Astrocyte of the spinal cord (primary cell): ENCODE measurements at regions not wholly inside any gene's neighbourhood (a gene's known extent, or its start where the extent isn't known, plus 50 kb on each side); places are given as distances from the start of the nearest gene placed in this dataset.

ENCODE experiments used
- DNase-seq: peaks from one replicate; pipeline ENCODE4 v3.0.0; 2011; ENCODE audit warnings: low read depth, low spot score
- H3K4me3 ChIP-seq: 2 replicates; pipeline ENCODE4 v1.5.1; 2011; ENCODE audit warnings: low read depth, mild to moderate bottlenecking, low read length, moderate library complexity
- in situ Hi-C: cut with HindIII; loops from 2 replicates; pipeline ENCODE4 v1.10.0; 2017; ENCODE audit warnings: low sequenced_read_pairs
- TF ChIP-seq, protein P1 (sequence below): IDR thresholded peaks from 2 replicates; pipeline ENCODE4 v1.5.1; 2012; ENCODE audit warnings: low read depth, mild to moderate bottlenecking, low read length, inconsistent platforms

DNA sequence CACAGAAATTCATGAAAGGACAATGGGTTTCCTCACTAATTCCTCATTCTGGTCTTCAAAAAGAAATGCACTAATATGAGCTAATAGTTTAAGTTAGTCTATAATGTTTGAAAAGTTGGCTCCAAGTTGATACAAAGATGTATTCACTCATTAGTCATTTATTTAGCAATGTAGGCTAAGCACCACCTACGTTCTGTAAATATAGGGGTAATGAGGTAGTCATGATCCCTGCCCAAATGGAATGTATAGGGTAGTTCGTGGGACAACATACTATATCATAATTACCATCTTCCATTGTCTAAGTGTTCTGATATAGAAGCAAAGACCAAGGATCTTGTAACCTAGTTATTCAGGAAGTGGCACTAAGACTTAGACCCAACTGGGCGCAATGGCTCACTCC, 86.5 kb downstream of the DIO2 start:
- DNase-seq = no peak
- TF ChIP-seq, protein P1, sequence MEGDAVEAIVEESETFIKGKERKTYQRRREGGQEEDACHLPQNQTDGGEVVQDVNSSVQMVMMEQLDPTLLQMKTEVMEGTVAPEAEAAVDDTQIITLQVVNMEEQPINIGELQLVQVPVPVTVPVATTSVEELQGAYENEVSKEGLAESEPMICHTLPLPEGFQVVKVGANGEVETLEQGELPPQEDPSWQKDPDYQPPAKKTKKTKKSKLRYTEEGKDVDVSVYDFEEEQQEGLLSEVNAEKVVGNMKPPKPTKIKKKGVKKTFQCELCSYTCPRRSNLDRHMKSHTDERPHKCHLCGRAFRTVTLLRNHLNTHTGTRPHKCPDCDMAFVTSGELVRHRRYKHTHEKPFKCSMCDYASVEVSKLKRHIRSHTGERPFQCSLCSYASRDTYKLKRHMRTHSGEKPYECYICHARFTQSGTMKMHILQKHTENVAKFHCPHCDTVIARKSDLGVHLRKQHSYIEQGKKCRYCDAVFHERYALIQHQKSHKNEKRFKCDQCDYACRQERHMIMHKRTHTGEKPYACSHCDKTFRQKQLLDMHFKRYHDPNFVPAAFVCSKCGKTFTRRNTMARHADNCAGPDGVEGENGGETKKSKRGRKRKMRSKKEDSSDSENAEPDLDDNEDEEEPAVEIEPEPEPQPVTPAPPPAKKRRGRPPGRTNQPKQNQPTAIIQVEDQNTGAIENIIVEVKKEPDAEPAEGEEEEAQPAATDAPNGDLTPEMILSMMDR = no peak
- in situ Hi-C loops = no loop called here
- no peak overlapping the region for H3K4me3 ChIP-seq

DNA sequence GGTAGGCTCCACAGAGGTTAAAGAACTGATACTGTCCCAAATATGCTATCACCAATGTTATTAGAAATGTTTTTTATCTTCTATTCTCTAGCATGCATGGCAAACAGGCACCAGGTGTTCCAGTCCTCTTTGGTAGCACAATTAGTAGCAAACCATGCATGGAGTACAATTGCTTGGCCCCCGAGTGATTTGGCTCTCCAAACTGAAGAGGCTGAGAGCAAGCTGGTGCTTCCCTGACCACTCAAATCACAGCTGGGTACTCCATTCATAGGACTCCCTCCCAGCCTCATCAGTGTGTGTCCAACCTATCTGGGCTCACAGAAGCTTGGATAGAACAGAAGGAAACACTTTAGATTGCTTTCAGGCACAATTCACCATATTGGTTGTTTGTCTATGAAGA, 93.4 kb downstream of the DIO2 start:
- H3K4me3 ChIP-seq = no peak overlapping the region
- DNase-seq = no peak
- in situ Hi-C loops = no loop called here
- TF ChIP-seq, protein P1 = no peak

DNA sequence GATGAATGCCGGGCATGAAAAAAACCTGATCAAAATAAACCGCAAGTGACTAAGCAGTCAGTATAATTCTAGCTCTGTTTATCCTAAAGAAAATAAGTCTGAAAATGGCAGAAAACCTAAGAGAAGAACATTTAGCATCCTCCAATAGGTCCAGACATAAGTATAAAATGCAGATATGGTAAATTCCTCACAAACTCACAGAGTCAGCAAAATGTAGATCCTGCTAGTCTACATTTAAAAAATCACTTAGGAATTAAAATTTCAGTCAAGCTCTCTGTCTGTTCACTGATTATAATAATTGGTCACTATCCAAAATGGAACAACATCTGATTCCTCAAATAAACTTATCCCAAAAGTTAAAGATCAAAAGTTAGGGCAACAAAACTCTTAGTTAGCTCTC, 95.1 kb downstream of the DIO2 start:
- no peak for DNase-seq
- in situ Hi-C loops = no loop called here
- TF ChIP-seq, protein P1 = no peak
- H3K4me3 ChIP-seq = no peak overlapping the region

DNA sequence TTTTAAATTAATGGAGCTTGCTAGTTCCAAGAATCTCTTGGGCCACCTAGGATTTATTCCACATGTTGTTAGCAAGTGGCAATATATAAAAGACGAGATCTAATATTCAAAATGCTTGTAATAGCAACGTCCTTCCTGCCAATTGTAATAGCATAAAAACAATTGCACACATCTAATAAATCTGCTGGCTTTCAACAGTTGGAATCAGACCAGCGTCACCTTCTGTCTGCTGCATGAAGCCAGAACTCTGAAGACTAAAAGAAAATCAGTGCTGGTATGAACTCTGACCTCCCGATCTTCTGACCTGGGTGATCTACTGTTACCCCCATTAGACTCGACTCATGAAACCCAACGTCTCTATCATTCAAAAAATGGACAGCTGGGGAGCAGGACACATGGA, 100.6 kb downstream of the DIO2 start:
- H3K4me3 ChIP-seq = no peak overlapping the region
- TF ChIP-seq, protein P1 = no peak
- no peak for DNase-seq
- in situ Hi-C loops = no loop called here

- in situ Hi-C loops = no loop called here
- DNase-seq = no peak
- TF ChIP-seq, protein P1 = no peak
- no peak overlapping the region for H3K4me3 ChIP-seq
These were observed 102.2 kb downstream of the DIO2 start for GRCh38 chr14:80109055-80109454.

DNA sequence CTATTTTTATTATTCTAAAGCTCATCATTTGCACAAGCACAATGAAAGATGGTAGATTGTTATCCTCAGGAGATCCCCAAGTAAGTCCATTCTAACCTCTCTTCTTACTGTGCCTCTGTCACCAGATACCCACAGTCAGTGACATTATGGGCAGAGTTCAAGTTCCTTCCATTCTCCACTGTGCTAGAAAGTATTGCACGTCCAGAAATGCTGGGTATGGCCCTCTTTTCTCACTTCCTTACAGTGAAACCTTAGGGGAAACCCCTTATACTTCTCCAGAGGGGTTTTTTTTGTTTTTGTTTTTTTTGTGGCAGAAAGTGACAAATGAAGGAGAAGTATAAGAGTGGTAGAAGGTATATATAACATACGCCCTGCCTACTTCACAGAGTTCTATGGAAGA, 102.9 kb downstream of the DIO2 start:
- TF ChIP-seq, protein P1 = no peak
- no peak overlapping the region for H3K4me3 ChIP-seq
- in situ Hi-C loops = no loop called here
- no peak for DNase-seq

DNA sequence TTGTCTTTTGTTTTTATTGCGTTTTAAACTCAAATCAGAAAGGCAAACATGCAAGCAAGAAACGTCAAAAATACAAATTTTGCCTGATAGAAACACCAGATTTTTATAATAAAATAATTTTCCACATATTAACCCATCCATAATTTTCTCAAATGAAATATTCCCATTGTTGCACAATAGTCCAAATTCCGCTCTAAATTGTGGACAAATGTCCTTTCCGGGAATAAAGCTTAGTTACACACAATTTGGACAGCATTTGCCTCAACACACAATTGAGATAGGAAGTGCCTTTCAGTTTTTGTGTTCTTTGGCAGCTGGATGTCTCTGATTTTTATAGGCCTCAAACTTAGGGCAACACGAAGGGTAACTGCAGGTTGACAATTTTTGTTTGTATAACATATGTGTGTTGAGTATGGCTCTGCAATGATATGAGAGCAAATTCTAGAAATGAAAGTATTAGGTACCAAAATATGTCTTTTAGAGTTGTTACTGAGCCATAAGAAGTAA, 105.8 kb downstream of the DIO2 start:
- DNase-seq = no peak
- TF ChIP-seq, protein P1 = no peak
- in situ Hi-C loops = no loop called here
- H3K4me3 ChIP-seq = no peak overlapping the region
